Type B pancreatic cell (in vitro differentiated cells): ENCODE measurements at regions not wholly inside any gene's neighbourhood (a gene's known extent, or its start where the extent isn't known, plus 50 kb on each side); places are given as distances from the start of the nearest gene placed in this dataset.

Experiments used
- DNase-seq: peaks from one replicate; pipeline ENCODE4 v3.0.0; 2021; ENCODE audit warnings: mixed read lengths; ENCODE audit not compliant: unreplicated experiment; ENCODE audit errors: extremely low spot score
- H3K27ac Mint-ChIP-seq: 2 replicates; pipeline ENCODE4 v1.8.0; 2021; ENCODE audit warnings: mild to moderate bottlenecking, mixed read lengths
- H3K27me3 Mint-ChIP-seq: 2 replicates; pipeline ENCODE4 v1.8.0; 2021; ENCODE audit warnings: mixed read lengths
- H3K36me3 Mint-ChIP-seq: 2 replicates; pipeline ENCODE4 v1.8.0; 2021; ENCODE audit warnings: mixed read lengths
- H3K4me1 Mint-ChIP-seq: one replicate; pipeline ENCODE4 v1.8.0; 2021; ENCODE audit warnings: mixed read lengths; ENCODE audit not compliant: unreplicated experiment
- H3K4me3 Mint-ChIP-seq: 2 replicates; pipeline ENCODE4 v1.8.0; 2021; ENCODE audit warnings: mild to moderate bottlenecking, mixed read lengths
- H3K9me3 Mint-ChIP-seq: 2 replicates; pipeline ENCODE4 v1.8.0; 2021; ENCODE audit warnings: mixed read lengths
- CTCF ChIP-seq: fragments of 200-600 bp; sonication (generic); conservative IDR thresholded peaks from 2 replicates; pipeline ENCODE4 v1.5.0; 2021; ENCODE audit warnings: antibody characterized with exemption, mild to moderate bottlenecking

DNA sequence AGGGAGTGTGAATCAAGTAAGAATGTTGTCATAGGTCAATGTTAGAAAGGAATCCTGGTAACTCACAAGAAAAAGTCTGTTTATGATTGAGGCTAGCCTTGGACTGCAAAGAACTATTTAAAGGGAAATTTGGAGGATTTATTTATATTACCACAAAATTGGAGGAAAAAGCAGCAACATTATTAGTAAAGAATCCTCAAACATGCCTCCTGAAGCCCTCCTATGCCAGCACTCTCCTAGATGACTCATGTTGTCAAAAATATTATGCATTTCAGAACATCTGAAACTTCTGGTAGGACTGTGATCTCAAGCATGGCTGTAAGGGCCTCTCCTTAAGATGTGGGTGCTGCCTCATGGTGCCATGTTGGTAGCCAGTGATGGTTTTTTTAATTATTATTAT lies 628.5 kb downstream of the CHSY3 start:
- TF ChIP-seq CTCF = no peak
- Mint-ChIP-seq H3K27ac (no peak overlapping the region), H3K4me1 (no peaks in the 10 kb centered on the region), H3K4me3 (no peak overlapping the region), H3K36me3 (no peaks in the 10 kb centered on the region), H3K27me3 (no peaks in the 10 kb centered on the region), H3K9me3 (peaks cover 9% of the 10 kb centered on the region)
- DNase-seq = no peak

GRCh38 chr5:130529511-130530485 lies 625.5 kb downstream of the CHSY3 start:
- Mint-ChIP-seq H3K27ac (no peak overlapping the region), H3K27me3 (no peaks in the 10 kb centered on the region), H3K36me3 (no peaks in the 10 kb centered on the region), H3K4me3 (no peak overlapping the region), H3K4me1 (no peaks in the 10 kb centered on the region), H3K9me3 (peaks cover 9% of the 10 kb centered on the region)
- no peak for TF ChIP-seq CTCF
- no peak for DNase-seq

DNA sequence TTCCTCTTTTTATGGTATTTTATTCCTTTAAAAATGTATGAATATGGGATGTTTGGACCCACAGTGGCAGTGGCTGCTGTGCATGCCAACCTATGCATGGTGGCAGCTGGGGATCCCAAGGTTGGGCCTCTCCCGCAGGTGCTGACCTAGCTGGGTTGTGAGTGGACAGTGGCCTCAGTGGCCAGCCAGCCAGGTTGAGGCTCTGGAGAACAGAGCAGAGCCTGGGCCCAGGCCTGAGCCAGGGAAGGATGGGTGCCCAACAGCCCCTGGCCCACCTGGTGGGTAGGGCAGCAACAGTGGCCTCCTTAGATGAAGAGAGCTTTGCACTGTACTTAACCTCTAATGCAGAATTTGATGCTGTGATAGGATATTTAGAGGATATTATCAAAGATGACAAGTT lies 624.8 kb downstream of the CHSY3 start:
- Mint-ChIP-seq H3K4me3 (no peak overlapping the region), H3K36me3 (no peaks in the 10 kb centered on the region), H3K27ac (no peak overlapping the region), H3K4me1 (no peaks in the 10 kb centered on the region), H3K27me3 (no peaks in the 10 kb centered on the region), H3K9me3 (peaks cover 9% of the 10 kb centered on the region)
- no peak for DNase-seq
- no peak for TF ChIP-seq CTCF

DNA sequence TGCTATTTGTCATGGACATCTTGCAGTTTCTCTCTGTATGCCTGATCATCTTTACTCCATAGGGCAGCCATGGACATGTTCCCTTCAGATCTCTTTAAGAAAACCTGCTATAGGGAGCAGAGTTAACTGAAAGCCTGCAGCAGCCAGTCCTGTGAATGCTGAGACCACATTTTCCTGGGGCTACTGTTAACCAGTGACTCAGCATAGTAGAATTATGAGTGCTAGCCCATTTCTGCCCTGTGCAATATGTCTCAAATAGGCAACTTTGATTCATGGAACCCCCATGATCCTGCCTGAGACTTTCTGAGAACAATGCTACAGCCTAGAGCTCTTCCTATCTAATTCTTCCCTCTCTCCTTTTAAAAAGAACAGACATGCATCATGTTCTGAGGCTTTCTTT lies 624.2 kb downstream of the CHSY3 start:
- H3K27me3 Mint-ChIP-seq = no peaks in the 10 kb centered on the region
- no peak for TF ChIP-seq CTCF
- no peak overlapping the region for H3K27ac Mint-ChIP-seq
- H3K36me3 Mint-ChIP-seq = no peaks in the 10 kb centered on the region
- H3K4me3 Mint-ChIP-seq = no peak overlapping the region
- no peak for DNase-seq
- no peaks in the 10 kb centered on the region for H3K4me1 Mint-ChIP-seq
- H3K9me3 Mint-ChIP-seq = peaks cover 9% of the 10 kb centered on the region

- Mint-ChIP-seq H3K27me3 (no peaks in the 10 kb centered on the region), H3K36me3 (no peaks in the 10 kb centered on the region), H3K9me3 (peaks cover 9% of the 10 kb centered on the region), H3K27ac (no peak overlapping the region), H3K4me3 (no peak overlapping the region), H3K4me1 (no peaks in the 10 kb centered on the region)
- DNase-seq = no peak
- TF ChIP-seq CTCF = no peak
Observed at GRCh38 chr5:130526708-130527107, 622.4 kb downstream of the CHSY3 start.
